Keratinocyte (primary cell): ENCODE measurements at regions not wholly inside any gene's neighbourhood (a gene's known extent, or its start where the extent isn't known, plus 50 kb on each side); places are given as distances from the start of the nearest gene placed in this dataset.

ENCODE experiments used
- DNase-seq: peaks from one replicate; pipeline ENCODE4 v3.0.0-alpha.2; 2011; ENCODE audit warnings: low read depth, missing footprints, low spot score
- FAIRE-seq: peaks from 2 replicates; lab custom pipeline; 2011; peaks lifted over from hg19 to GRCh38; lab: Jason Lieb, UNC
- H2AFZ ChIP-seq: 2 replicates; pipeline ENCODE4 v1.6.0; 2012; ENCODE audit warnings: low read length, control low read depth, inconsistent platforms; ENCODE audit not compliant: control insufficient read depth
- H3K27ac ChIP-seq: 2 replicates; pipeline ENCODE4 v1.5.1; 2011; ENCODE audit warnings: low read length; ENCODE audit not compliant: control insufficient read depth, insufficient read depth
- H3K27me3 ChIP-seq: 3 replicates; pipeline ENCODE4 v1.6.0; 2011; ENCODE audit warnings: low read length; ENCODE audit not compliant: control insufficient read depth, insufficient read depth; ENCODE audit errors: extremely low read depth
- H3K36me3 ChIP-seq, 2 experiments: 2 replicates in 1 of 2; 3 replicates in 1 of 2; pipeline ENCODE4 v1.5.1; 2011; ENCODE audit warnings: low read length in 2 of 2, mild to moderate bottlenecking in 1 of 2; ENCODE audit not compliant: control insufficient read depth in 2 of 2, insufficient read depth in 2 of 2; ENCODE audit errors: extremely low read depth in 1 of 2
- H3K4me1 ChIP-seq: 3 replicates; pipeline ENCODE4 v1.5.1; 2011; ENCODE audit warnings: low read length; ENCODE audit not compliant: control insufficient read depth, insufficient read depth; ENCODE audit errors: extremely low read depth
- H3K4me2 ChIP-seq: 3 replicates; pipeline ENCODE4 v1.6.0; 2011; ENCODE audit warnings: low read depth, low read length; ENCODE audit not compliant: control insufficient read depth, insufficient read depth; ENCODE audit errors: extremely low read depth
- H3K4me3 ChIP-seq, 3 experiments: fragments of 200-600 bp in 1 of 3; sonication (generic) in 1 of 3; 2 replicates in 2 of 3; 3 replicates in 1 of 3; pipeline ENCODE4 v1.5.1; 2011 to 2016; ENCODE audit warnings: low read length in 3 of 3, mild to moderate bottlenecking in 3 of 3, control low read depth in 2 of 3, inconsistent platforms in 1 of 3, low read depth in 1 of 3, mixed read lengths in 1 of 3, mixed run types in 1 of 3, moderate library complexity in 1 of 3; ENCODE audit not compliant: control insufficient read depth in 2 of 3, insufficient read depth in 2 of 3; ENCODE audit errors: extremely low read depth in 1 of 3
- H3K79me2 ChIP-seq: 2 replicates; pipeline ENCODE4 v1.6.0; 2012; ENCODE audit warnings: low read length; ENCODE audit not compliant: control insufficient read depth, insufficient read depth
- H3K9ac ChIP-seq: 3 replicates; pipeline ENCODE4 v1.6.0; 2011; ENCODE audit warnings: low read length; ENCODE audit not compliant: control insufficient read depth, insufficient read depth; ENCODE audit errors: extremely low read depth
- H3K9me1 ChIP-seq: 3 replicates; pipeline ENCODE4 v1.6.0; 2011; ENCODE audit warnings: low read length; ENCODE audit not compliant: control insufficient read depth, insufficient read depth; ENCODE audit errors: extremely low read depth
- H3K9me3 ChIP-seq: 2 replicates; pipeline ENCODE4 v1.5.1; 2012; ENCODE audit warnings: low read depth, low read length; ENCODE audit not compliant: control insufficient read depth
- H4K20me1 ChIP-seq: 3 replicates; pipeline ENCODE4 v1.6.0; 2011; ENCODE audit warnings: low read length; ENCODE audit not compliant: control insufficient read depth, insufficient read depth; ENCODE audit errors: extremely low read depth
- EZH2 ChIP-seq: IDR thresholded peaks from one replicate; pipeline ENCODE4 v1.6.1; 2012; ENCODE audit warnings: inconsistent platforms, mild to moderate bottlenecking, low read length, moderate library complexity
- dilution Hi-C: fragments of 300-500 bp; cut with MboI; formaldehyde crosslinking; loops from one replicate; pipeline ENCODE4 v1.7.0; 2020; ENCODE audit warnings: low sequenced_read_pairs; ENCODE audit not compliant: extremely low pct_ligation_motif_present
- TF ChIP-seq, protein P1 (sequence below), 3 experiments: IDR thresholded peaks in 1 of 3; conservative IDR thresholded peaks in 1 of 3; optimal IDR thresholded peaks in 1 of 3; 2 replicates in 2 of 3; 3 replicates in 1 of 3; pipeline versions ENCODE3 to v1.5.1; 2011; ENCODE audit warnings: low read length in 3 of 3, mild to moderate bottlenecking in 3 of 3, moderate library complexity in 2 of 3, control low read depth in 1 of 3, inconsistent platforms in 1 of 3; ENCODE audit not compliant: insufficient read depth in 2 of 3; ENCODE audit errors: extremely low read depth in 1 of 3

DNA sequence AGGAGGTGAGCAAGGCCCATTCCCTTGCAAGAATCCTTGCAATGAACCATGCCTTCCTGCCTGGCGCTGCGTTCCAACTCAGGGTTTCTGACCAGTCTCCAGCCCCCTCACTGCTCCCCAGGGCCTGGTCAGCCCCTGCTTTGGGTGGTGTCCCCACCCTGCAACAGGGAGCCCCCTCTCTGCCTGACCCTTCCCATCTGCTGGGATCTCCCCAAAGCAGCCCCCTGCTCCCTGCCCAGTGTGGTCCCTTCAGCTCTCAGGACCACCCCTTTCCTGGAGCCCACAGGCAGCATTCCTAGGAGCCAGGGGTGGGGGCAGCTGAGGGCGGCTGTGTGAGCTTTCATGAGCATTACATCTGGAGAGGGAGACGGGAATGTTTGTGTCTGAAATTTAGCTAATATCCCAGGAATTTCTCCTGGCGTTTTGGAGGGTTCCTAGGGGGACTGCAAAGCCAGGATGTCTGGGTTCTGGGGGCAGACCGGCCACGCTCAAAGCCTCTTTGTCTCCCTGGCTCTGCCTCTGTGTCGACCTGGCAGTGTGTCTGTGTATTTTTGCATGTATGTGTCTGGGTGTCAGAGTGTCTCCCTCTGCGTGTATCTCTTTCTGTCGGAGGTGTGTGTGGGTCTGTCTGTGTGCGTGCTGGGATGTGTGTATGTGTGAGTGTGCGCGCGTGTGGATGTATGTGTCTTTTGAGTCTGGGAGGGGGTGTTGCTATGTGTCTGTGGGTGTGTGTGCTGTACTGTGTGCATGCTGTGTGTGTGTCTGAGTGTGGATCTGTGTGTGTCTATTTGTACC lies 300.5 kb upstream of the ZMIZ1 start:
- Histone ChIP-seq H2AFZ (no peak overlapping the region), H3K79me2 (no peaks in the 10 kb centered on the region), H3K9ac (no peak overlapping the region), H3K4me1 (no peaks in the 10 kb centered on the region), H3K4me2 (no peak overlapping the region), H3K4me3 (no peak overlapping the region), H3K9me1 (no peaks in the 10 kb centered on the region), H3K27me3 (peaks cover 13% of the 10 kb centered on the region), H4K20me1 (no peaks in the 10 kb centered on the region), H3K9me3 (no peaks in the 10 kb centered on the region), H3K27ac (no peak overlapping the region), H3K36me3 (no peaks in the 10 kb centered on the region)
- DNase-seq (no peak), FAIRE-seq (no peak)
- dilution Hi-C loops: no loop called here
- no peak for TF ChIP-seq EZH2
- TF ChIP-seq, protein P1, sequence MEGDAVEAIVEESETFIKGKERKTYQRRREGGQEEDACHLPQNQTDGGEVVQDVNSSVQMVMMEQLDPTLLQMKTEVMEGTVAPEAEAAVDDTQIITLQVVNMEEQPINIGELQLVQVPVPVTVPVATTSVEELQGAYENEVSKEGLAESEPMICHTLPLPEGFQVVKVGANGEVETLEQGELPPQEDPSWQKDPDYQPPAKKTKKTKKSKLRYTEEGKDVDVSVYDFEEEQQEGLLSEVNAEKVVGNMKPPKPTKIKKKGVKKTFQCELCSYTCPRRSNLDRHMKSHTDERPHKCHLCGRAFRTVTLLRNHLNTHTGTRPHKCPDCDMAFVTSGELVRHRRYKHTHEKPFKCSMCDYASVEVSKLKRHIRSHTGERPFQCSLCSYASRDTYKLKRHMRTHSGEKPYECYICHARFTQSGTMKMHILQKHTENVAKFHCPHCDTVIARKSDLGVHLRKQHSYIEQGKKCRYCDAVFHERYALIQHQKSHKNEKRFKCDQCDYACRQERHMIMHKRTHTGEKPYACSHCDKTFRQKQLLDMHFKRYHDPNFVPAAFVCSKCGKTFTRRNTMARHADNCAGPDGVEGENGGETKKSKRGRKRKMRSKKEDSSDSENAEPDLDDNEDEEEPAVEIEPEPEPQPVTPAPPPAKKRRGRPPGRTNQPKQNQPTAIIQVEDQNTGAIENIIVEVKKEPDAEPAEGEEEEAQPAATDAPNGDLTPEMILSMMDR (optimal IDR thresholded peaks at IDR 0.05 in 1 of 3, IDR thresholded peaks at IDR 0.05 in 1 of 3, conservative IDR thresholded peaks at IDR 0.05 in 1 of 3; ENCODE audit: extremely low read depth in 1 of 3, insufficient read depth in 2 of 3, low read length in 3 of 3): no peak

DNA sequence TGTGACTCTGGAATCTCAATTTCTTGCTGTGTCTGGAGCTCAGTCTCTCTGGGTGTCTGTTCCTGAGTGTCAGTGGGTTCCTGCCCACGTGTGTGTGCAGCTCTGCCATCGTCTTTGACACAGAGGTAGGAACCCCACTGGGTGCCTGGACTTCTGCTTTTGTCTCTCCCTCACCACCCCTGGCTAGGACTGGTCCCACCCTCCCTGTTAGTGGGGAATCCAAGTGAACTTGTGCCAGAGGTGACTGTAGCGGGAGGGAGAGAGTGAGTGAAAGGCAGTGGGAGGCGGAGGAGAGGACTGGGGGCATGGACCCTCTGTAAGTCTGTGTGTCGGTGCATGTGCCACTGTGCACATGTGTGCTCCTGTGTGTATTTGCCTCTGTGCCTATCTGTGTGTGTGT lies 299.9 kb upstream of the ZMIZ1 start:
- no peak overlapping the region for H3K9ac ChIP-seq
- H3K4me2 ChIP-seq: no peak overlapping the region
- FAIRE-seq: no peak
- H3K9me3 ChIP-seq: no peaks in the 10 kb centered on the region
- H3K79me2 ChIP-seq: no peaks in the 10 kb centered on the region
- H2AFZ ChIP-seq: no peak overlapping the region
- dilution Hi-C loops: no loop called here
- H3K4me3 ChIP-seq: no peak overlapping the region
- no peaks in the 10 kb centered on the region for H3K9me1 ChIP-seq
- H3K27me3 ChIP-seq: peaks cover 10% of the 10 kb centered on the region
- no peaks in the 10 kb centered on the region for H3K36me3 ChIP-seq
- no peaks in the 10 kb centered on the region for H4K20me1 ChIP-seq
- H3K4me1 ChIP-seq: no peaks in the 10 kb centered on the region
- no peak for DNase-seq
- TF ChIP-seq, protein P1 (optimal IDR thresholded peaks at IDR 0.05 in 1 of 3, IDR thresholded peaks at IDR 0.05 in 1 of 3, conservative IDR thresholded peaks at IDR 0.05 in 1 of 3; ENCODE audit: extremely low read depth in 1 of 3, insufficient read depth in 2 of 3, low read length in 3 of 3): no peak
- TF ChIP-seq EZH2: no peak
- no peak overlapping the region for H3K27ac ChIP-seq
